ENCODE measurements at regions not wholly inside any gene's neighbourhood (a gene's known extent, or its start where the extent isn't known, plus 50 kb on each side); places are given as distances from the start of the nearest gene placed in this dataset.

GRCh38 chr1:60859111-60859510 lies 223.2 kb upstream of the NFIA start:
- 70% methylated on average over 1 of the region's 2 CpGs for WGBS (ENCODE audit: insufficient coverage)
- Histone ChIP-seq H4K20me1 (ENCODE audit: insufficient read depth, low read length) (no peaks in the 10 kb centered on the region), H3K27ac (ENCODE audit: low read depth in 1 of 2, low read length in 2 of 2) (no peak overlapping the region), H3K9ac (ENCODE audit: insufficient read depth, low read length, poor library complexity, severe bottlenecking) (no peak overlapping the region), H3K9me3 (replicated peaks in 1 of 2; ENCODE audit: control insufficient read depth in 1 of 2, insufficient read depth in 1 of 2, low read length in 2 of 2) (no peaks in the 10 kb centered on the region), H2AFZ (ENCODE audit: insufficient read depth, low read depth, low read length, poor library complexity, severe bottlenecking) (no peak overlapping the region), H3K27me3 (ENCODE audit: control insufficient read depth in 2 of 2, insufficient read depth in 2 of 2, low read length in 2 of 2) (no peaks in the 10 kb centered on the region), H3K79me2 (ENCODE audit: insufficient read depth, low read length) (no peaks in the 10 kb centered on the region), H3K4me2 (replicated peaks; ENCODE audit: extremely low read depth, low read length, poor library complexity, severe bottlenecking) (no peak overlapping the region), H3K4me3 (replicated peaks in 1 of 3; ENCODE audit: low read depth in 2 of 3, low read length in 3 of 3) (no peak overlapping the region), H3K36me3 (replicated peaks in 1 of 2; ENCODE audit: control insufficient read depth in 1 of 2, insufficient read depth in 2 of 2, low read length in 2 of 2) (no peaks in the 10 kb centered on the region), H3K4me1 (ENCODE audit: control insufficient read depth in 1 of 2, insufficient read depth in 2 of 2, low read length in 2 of 2) (no peaks in the 10 kb centered on the region)
- H3K36me3 Mint-ChIP-seq, result no peaks in the 10 kb centered on the region
- no peak for DNase-seq
- TF ChIP-seq, protein P1, sequence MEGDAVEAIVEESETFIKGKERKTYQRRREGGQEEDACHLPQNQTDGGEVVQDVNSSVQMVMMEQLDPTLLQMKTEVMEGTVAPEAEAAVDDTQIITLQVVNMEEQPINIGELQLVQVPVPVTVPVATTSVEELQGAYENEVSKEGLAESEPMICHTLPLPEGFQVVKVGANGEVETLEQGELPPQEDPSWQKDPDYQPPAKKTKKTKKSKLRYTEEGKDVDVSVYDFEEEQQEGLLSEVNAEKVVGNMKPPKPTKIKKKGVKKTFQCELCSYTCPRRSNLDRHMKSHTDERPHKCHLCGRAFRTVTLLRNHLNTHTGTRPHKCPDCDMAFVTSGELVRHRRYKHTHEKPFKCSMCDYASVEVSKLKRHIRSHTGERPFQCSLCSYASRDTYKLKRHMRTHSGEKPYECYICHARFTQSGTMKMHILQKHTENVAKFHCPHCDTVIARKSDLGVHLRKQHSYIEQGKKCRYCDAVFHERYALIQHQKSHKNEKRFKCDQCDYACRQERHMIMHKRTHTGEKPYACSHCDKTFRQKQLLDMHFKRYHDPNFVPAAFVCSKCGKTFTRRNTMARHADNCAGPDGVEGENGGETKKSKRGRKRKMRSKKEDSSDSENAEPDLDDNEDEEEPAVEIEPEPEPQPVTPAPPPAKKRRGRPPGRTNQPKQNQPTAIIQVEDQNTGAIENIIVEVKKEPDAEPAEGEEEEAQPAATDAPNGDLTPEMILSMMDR (IDR thresholded peaks at IDR 0.05), result no peak
- no peaks in the 10 kb centered on the region for H3K4me1 Mint-ChIP-seq
- H3K9me3 Mint-ChIP-seq, result peaks cover 0 to 1% (median 0%) of the 10 kb centered on the region in 7 donors
- intact Hi-C loops (cut with micrococcal nuclease), result no loop called here
- H3K27me3 Mint-ChIP-seq (ENCODE audit: low read depth in 3 of 3), result peaks cover 0 to 2% (median 2%) of the 10 kb centered on the region in 3 donors
- no peak overlapping the region for H3K27ac Mint-ChIP-seq
- no peak overlapping the region for H3K4me3 Mint-ChIP-seq

DNA sequence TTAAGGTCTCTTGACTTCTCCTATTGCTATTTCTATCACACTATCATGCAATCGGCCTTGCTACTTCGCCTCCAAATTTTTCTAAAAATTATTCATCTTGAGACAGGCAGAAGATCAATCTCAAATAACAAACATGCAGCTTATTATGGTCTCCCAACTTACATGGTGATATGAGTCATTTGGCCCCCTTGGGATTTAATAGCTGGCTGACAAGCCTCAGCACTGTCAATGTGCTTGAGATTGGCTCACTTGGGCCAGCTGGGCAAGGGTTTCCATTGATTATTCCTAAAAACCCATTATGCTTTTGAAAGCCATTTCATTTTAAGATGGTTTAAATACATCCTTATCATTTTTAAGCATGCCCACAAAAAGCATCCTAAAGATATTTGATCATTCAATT lies 224.5 kb upstream of the NFIA start:
- no peak for DNase-seq
- no peak overlapping the region for H3K27ac ChIP-seq (ENCODE audit: low read depth in 1 of 2, low read length in 2 of 2)
- H3K9me3 Mint-ChIP-seq, result peaks cover 0 to 1% (median 0%) of the 10 kb centered on the region in 7 donors
- intact Hi-C loops (cut with micrococcal nuclease), result no loop called here
- no peak overlapping the region for H3K4me3 ChIP-seq (replicated peaks in 1 of 3; ENCODE audit: low read depth in 2 of 3, low read length in 3 of 3)
- H3K36me3 Mint-ChIP-seq, result no peaks in the 10 kb centered on the region
- no peaks in the 10 kb centered on the region for H3K36me3 ChIP-seq (replicated peaks in 1 of 2; ENCODE audit: control insufficient read depth in 1 of 2, insufficient read depth in 2 of 2, low read length in 2 of 2)
- H3K4me2 ChIP-seq (replicated peaks; ENCODE audit: extremely low read depth, low read length, poor library complexity, severe bottlenecking), result no peak overlapping the region
- TF ChIP-seq, protein P1 (IDR thresholded peaks at IDR 0.05), result no peak
- no CpG with 5 or more reads among the region's 2 CpGs for WGBS (ENCODE audit: insufficient coverage)
- no peaks in the 10 kb centered on the region for H3K79me2 ChIP-seq (ENCODE audit: insufficient read depth, low read length)
- no peaks in the 10 kb centered on the region for H3K9me3 ChIP-seq (replicated peaks in 1 of 2; ENCODE audit: control insufficient read depth in 1 of 2, insufficient read depth in 1 of 2, low read length in 2 of 2)
- H3K4me3 Mint-ChIP-seq, result no peak overlapping the region
- H3K27ac Mint-ChIP-seq, result no peak overlapping the region
- H2AFZ ChIP-seq (ENCODE audit: insufficient read depth, low read depth, low read length, poor library complexity, severe bottlenecking), result no peak overlapping the region
- no peaks in the 10 kb centered on the region for H4K20me1 ChIP-seq (ENCODE audit: insufficient read depth, low read length)
- H3K27me3 Mint-ChIP-seq (ENCODE audit: low read depth in 3 of 3), result no peaks in the 10 kb centered on the region
- no peaks in the 10 kb centered on the region for H3K4me1 Mint-ChIP-seq
- H3K9ac ChIP-seq (ENCODE audit: insufficient read depth, low read length, poor library complexity, severe bottlenecking), result no peak overlapping the region
- no peaks in the 10 kb centered on the region for H3K4me1 ChIP-seq (ENCODE audit: control insufficient read depth in 1 of 2, insufficient read depth in 2 of 2, low read length in 2 of 2)
- H3K27me3 ChIP-seq (ENCODE audit: control insufficient read depth in 2 of 2, insufficient read depth in 2 of 2, low read length in 2 of 2), result no peaks in the 10 kb centered on the region
